Peyer's patch (tissue), 4 donors: ENCODE measurements at regions not wholly inside any gene's neighbourhood (a gene's known extent, or its start where the extent isn't known, plus 50 kb on each side); places are given as distances from the start of the nearest gene placed in this dataset.

Experiments
- CTCF ChIP-seq, 6 experiments: fragments of 450-650 bp in 4 of 6; fragments of 200-600 bp in 2 of 6; sonication (generic) in 1 of 6; IDR thresholded peaks; one replicate each; pipeline ENCODE4 v1.5.1; 2017 to 2019; ENCODE audit warnings: antibody characterized with exemption in 6 of 6, mild to moderate bottlenecking in 3 of 6, moderate library complexity in 1 of 6
- POLR2A ChIP-seq, 2 donors: fragments of 450-650 bp; IDR thresholded peaks; one replicate each; pipeline ENCODE4 v1.5.1; 2017; ENCODE audit warnings: antibody characterized with exemption in 2 of 2, mild to moderate bottlenecking in 2 of 2, moderate library complexity in 2 of 2

GRCh38 chr13:81058211-81058915 lies 717.4 kb upstream of the SPRY2 start:
- no peak for TF ChIP-seq CTCF (IDR thresholded peaks at IDR 0.05)
- no peak for TF ChIP-seq POLR2A (IDR thresholded peaks at IDR 0.05)
